ENCODE measurements at regions not wholly inside any gene's neighbourhood (a gene's known extent, or its start where the extent isn't known, plus 50 kb on each side); places are given as distances from the start of the nearest gene placed in this dataset.

- ChIA-PET POLR2A (no interaction called here), CTCF (ENCODE audit: unreplicated experiment) (no interaction called here)
- BruUV-seq (replicated peaks): no TSS peak
- Histone ChIP-seq H3K4me1 (ENCODE audit: insufficient read depth, low read length, poor library complexity, severe bottlenecking) (no peaks in the 10 kb centered on the region), H3K4me2 (ENCODE audit: low read length) (no peak overlapping the region), H3K9me2 (ENCODE audit: insufficient read depth, low read length) (no peaks in the 10 kb centered on the region), H2AFZ (ENCODE audit: low read length) (no peak overlapping the region), H3K4me3 (ENCODE audit: low read depth, low read length, poor library complexity, severe bottlenecking) (no peak overlapping the region), H3K27ac (ENCODE audit: low read depth, low read length, poor library complexity, severe bottlenecking) (no peak overlapping the region), H3K79me2 (ENCODE audit: insufficient read depth, low read depth, low read length) (no peaks in the 10 kb centered on the region), H4K20me1 (ENCODE audit: insufficient read depth, low read length) (no peaks in the 10 kb centered on the region), H3K9me3 (ENCODE audit: low read length) (no peaks in the 10 kb centered on the region), H3K36me3 (ENCODE audit: insufficient read depth, low read length) (no peaks in the 10 kb centered on the region)
- no peak for DNase-seq (ENCODE audit: low spot score)
- TF ChIP-seq CTCF (conservative IDR thresholded peaks at IDR 0.05; ENCODE audit: low read length): no peak
- no peak for TF ChIP-seq EZH2phosphoT487 (IDR thresholded peaks at IDR 0.05; ENCODE audit: borderline replicate concordance, low read depth, low read length)
- intact Hi-C loops (cut with micrococcal nuclease; ENCODE audit: unreplicated experiment): no loop called here
Measured at GRCh38 chr5:27402828-27403227, 364.4 kb upstream of the CDH9 start.

- POLR2A ChIA-PET: no interaction called here
- no TSS peak for BruUV-seq (replicated peaks)
Measured at GRCh38 chr5:27396998-27397397, 358.6 kb upstream of the CDH9 start.

GRCh38 chr5:27392716-27393115 is 354.3 kb upstream of the CDH9 start:
- POLR2A ChIA-PET: no interaction called here
- no TSS peak for BruUV-seq (replicated peaks)
- intact Hi-C loops (cut with micrococcal nuclease; ENCODE audit: unreplicated experiment): no loop called here
- Histone ChIP-seq H4K20me1 (ENCODE audit: insufficient read depth, low read length) (no peaks in the 10 kb centered on the region), H3K9me3 (ENCODE audit: low read length) (peaks cover 11% of the 10 kb centered on the region), H3K4me2 (ENCODE audit: low read length) (no peak overlapping the region), H3K9me2 (ENCODE audit: insufficient read depth, low read length) (no peaks in the 10 kb centered on the region), H3K27ac (ENCODE audit: low read depth, low read length, poor library complexity, severe bottlenecking) (no peak overlapping the region), H2AFZ (ENCODE audit: low read length) (no peak overlapping the region), H3K4me1 (ENCODE audit: insufficient read depth, low read length, poor library complexity, severe bottlenecking) (no peaks in the 10 kb centered on the region), H3K36me3 (ENCODE audit: insufficient read depth, low read length) (no peaks in the 10 kb centered on the region), H3K4me3 (ENCODE audit: low read depth, low read length, poor library complexity, severe bottlenecking) (no peak overlapping the region), H3K79me2 (ENCODE audit: insufficient read depth, low read depth, low read length) (no peaks in the 10 kb centered on the region)
- no peak for TF ChIP-seq CTCF (conservative IDR thresholded peaks at IDR 0.05; ENCODE audit: low read length)
- no peak for TF ChIP-seq EZH2phosphoT487 (IDR thresholded peaks at IDR 0.05; ENCODE audit: borderline replicate concordance, low read depth, low read length)
- no peak for DNase-seq (ENCODE audit: low spot score)
- CTCF ChIA-PET (ENCODE audit: unreplicated experiment): no interaction called here

More at GRCh38 chr5:27396998-27397397, 358.6 kb upstream of the CDH9 start:
- Histone ChIP-seq H3K27ac (ENCODE audit: low read depth, low read length, poor library complexity, severe bottlenecking) (no peak overlapping the region), H3K9me3 (ENCODE audit: low read length) (peaks cover 11% of the 10 kb centered on the region; the same call in 1 of the 2 replicates), H4K20me1 (ENCODE audit: insufficient read depth, low read length) (no peaks in the 10 kb centered on the region), H3K79me2 (ENCODE audit: insufficient read depth, low read depth, low read length) (no peaks in the 10 kb centered on the region), H3K4me3 (ENCODE audit: low read depth, low read length, poor library complexity, severe bottlenecking) (no peak overlapping the region), H2AFZ (ENCODE audit: low read length) (no peak overlapping the region), H3K4me2 (ENCODE audit: low read length) (no peak overlapping the region), H3K9me2 (ENCODE audit: insufficient read depth, low read length) (no peaks in the 10 kb centered on the region), H3K36me3 (ENCODE audit: insufficient read depth, low read length) (no peaks in the 10 kb centered on the region), H3K4me1 (ENCODE audit: insufficient read depth, low read length, poor library complexity, severe bottlenecking) (no peaks in the 10 kb centered on the region)
- TF ChIP-seq EZH2phosphoT487 (IDR thresholded peaks at IDR 0.05; ENCODE audit: borderline replicate concordance, low read depth, low read length) (no peak), CTCF (conservative IDR thresholded peaks at IDR 0.05; ENCODE audit: low read length) (no peak)
- intact Hi-C loops (cut with micrococcal nuclease; ENCODE audit: unreplicated experiment): no loop called here
- CTCF ChIA-PET (ENCODE audit: unreplicated experiment): no interaction called here
- DNase-seq (ENCODE audit: low spot score): no peak

Data from OCI-LY7 (cell line).